HG02678 (cell line): ENCODE measurements at regions not wholly inside any gene's neighbourhood (a gene's known extent, or its start where the extent isn't known, plus 50 kb on each side); places are given as distances from the start of the nearest gene placed in this dataset.
"Not testable (repeated sequence)": the region's sequence is repeated elsewhere in the genome, so short reads cannot be mapped to it uniquely, and the experiment has no call there.

Experiments
- ATAC-seq: cut with Tn5 transposase; IDR thresholded peaks from one replicate; pipeline ENCODE4 v1.9.1; 2021; ENCODE audit warnings: mild to moderate bottlenecking, moderate library complexity; ENCODE audit not compliant: unreplicated experiment

DNA sequence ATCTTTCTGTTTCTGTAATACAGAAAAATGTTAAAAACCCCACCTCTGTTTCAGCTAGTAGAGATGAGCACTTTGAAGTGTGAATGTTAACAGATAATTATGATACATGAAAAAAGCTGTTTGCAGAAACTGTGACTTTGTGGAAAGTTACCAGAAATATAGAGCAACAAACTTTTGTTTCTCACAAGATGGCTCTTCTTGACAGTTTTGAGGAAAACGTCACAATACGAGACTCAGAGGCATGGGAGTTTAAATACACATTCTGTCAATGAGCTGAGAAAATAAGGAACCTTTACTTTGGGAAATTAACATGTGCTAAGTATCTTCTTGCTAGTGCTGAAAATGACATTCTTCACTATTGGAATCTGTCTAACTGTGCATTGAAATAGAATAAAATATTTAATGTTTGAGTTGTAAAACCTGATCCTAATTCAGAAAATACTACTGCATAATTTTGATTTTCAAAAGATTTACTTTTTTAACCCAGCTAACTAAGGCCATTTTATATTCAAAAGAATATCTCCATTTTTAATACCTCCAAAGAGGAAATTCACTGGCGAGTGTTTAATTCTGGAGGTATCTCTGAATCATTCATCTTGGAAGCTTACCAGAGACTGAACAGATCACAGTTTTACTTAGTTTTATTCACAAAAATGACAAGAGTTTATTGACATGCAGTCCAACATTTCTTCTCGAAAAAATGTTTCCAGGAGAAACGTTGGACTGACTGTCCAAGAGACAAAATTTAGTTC is 308.9 kb upstream of the LRFN5 start:
- ATAC-seq, result no peak

DNA sequence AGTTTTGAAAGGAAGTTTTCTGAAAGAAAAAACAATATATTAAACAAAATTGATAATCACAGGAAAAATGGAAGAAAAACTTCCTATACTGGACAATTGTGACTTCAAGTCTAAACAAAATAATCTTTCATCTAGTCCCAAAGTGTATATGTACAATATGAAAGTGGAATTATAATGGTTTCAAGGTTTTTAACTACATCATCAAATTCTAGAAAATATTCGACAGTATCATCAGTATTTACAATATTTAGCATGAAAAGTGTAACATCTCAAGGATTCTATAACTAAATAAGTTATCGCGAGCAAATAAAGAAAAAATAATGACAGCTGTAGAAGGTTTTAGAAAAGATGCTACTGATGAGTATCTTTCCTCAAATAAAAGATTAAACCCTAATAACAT is 310.9 kb upstream of the LRFN5 start:
- no peak for ATAC-seq

GRCh38 chr14:41289025-41289424 is 317.7 kb upstream of the LRFN5 start:
- ATAC-seq, result no peak

GRCh38 chr14:41285186-41285748 is 321.4 kb upstream of the LRFN5 start:
- no peak for ATAC-seq

GRCh38 chr14:41280745-41281144 is 325.9 kb upstream of the LRFN5 start:
- no peak for ATAC-seq

DNA sequence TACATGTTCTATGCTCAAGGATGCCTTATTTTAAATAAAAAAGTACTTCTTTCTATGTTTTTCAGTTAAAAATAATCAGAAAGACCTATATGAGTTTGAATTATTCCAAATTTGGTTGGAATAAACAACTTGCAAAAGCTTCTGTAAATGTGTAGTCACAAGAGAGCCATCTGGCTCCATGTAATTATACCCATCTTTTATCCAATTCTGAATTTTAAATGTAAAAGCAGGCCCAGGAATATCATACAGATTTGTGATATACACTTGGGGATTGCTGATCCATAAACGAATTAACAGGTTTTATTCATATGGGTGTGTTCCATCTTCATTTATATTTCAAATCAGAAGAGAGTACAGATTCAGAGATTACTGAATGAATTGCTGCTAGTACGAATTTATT is 329.2 kb upstream of the LRFN5 start:
- no peak for ATAC-seq

DNA sequence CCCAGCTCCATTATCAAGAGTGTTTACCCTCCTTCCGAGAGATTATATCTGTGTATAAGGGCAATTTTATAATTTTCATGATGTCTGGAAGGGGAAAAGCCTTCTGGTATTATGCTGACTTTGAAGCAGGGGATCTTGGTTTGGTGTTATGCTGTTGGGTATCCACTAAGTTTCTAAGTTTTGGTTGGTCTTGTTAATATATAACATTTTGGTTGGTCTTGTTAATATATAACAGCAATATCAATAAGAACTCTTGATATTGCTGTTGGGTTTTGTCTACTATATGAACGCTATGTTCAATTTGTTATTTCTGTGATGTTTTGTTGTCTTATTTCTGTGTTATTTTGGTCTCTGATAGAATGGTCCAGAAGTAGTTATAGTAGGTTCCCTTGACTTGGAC is 349.2 kb upstream of the LRFN5 start:
- ATAC-seq, result no peak

DNA sequence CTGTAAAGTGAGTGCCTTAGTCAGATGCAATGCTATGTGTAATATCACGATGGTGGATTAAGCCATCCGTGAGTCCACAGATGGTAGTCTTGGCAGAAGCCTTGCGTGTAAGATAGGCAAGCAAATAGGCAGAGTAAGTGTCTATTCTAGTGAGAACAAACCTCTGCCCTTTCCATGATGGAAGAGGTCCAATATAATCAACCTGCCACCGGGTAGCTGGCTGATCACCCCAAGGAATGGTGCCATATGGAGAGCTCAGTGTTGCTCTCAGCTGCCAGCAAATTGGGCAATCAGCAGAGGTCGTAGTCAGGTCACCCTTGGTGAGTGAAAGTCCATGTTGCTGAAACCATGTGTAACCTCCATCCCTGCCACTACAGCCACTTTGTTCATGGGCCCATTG is 371.2 kb upstream of the LRFN5 start:
- ATAC-seq, result no peak

DNA sequence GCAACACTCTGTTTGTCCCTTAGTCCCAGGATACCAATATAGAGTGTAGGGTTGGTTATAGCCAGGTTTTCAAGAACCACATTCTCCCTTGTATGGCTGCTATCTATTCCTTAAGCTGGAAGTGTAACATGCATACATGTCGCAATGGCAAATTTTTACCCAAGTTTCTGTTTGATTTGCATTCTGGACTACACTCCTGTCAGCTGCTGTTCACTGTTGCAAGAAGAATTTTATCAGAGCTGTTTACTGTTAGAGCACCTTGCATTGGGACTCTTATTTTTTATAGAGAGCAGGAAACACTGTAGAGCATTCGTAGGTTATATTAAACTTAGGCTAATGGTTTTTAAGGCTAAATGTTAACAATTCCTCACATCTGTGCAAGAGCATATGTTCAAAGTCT is 376.0 kb upstream of the LRFN5 start:
- no peak for ATAC-seq

DNA sequence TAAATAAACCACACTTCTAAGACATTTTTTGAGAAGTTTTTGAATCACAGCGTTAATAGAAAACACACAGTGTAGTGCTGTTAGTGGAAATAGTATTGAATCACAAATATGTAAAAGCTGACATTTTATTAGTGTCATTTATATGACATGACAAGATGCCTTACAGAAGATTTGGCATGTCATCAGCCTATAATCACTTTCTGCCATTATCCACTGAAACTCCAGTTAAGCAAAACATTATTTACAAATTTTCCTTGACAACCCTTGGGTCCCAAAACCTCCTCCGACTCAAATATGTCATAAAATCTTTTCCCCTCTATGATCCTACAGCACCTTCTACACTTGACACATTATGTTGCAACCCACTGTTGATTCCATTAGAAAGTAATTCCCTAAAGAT is 376.9 kb upstream of the LRFN5 start:
- no peak for ATAC-seq

GRCh38 chr14:41225433-41225832 is 381.2 kb upstream of the LRFN5 start:
- ATAC-seq, result no peak

DNA sequence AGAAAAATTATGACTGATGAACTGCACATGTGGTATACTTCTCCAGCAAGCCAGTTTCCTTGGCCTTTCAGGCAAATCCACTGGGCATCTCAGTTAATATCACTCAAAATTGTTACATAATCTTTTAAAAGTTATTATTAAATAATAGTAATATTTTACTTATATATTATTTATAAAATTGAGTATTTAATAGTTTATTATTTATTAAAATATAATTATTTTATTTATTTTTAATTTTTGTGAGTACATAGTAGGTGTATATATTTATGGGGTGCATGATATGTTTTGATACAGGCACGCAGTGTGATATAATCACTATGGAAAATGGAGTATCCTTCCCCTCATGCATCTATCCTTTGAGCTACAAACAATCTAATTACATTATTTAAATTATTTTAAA is 384.1 kb upstream of the LRFN5 start:
- ATAC-seq, result no peak

DNA sequence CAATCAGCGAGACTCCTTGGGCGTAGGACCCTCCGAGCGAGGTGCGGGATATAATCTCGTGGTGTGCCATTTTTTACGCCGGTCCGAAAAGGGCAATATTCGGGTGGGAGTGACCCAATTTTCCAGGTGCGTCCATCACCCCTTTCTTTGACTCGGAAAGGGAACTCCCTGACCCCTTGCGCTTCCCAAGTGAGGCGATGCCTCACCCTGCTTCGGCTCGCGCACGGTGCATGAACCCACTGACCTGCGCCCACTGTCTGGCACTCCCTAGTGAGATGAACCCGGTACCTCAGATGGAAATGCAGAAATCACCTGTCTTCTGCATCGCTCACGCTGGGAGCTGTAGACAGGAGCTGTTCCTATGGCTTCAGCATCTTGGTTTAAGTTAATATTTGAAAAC is 391.7 kb upstream of the LRFN5 start:
- not testable (repeated sequence) for ATAC-seq

GRCh38 chr14:41201696-41202095 is 405.0 kb upstream of the LRFN5 start:
- ATAC-seq, result no peak

- ATAC-seq, result no peak
These were observed 418.8 kb upstream of the LRFN5 start for GRCh38 chr14:41187868-41188267.

DNA sequence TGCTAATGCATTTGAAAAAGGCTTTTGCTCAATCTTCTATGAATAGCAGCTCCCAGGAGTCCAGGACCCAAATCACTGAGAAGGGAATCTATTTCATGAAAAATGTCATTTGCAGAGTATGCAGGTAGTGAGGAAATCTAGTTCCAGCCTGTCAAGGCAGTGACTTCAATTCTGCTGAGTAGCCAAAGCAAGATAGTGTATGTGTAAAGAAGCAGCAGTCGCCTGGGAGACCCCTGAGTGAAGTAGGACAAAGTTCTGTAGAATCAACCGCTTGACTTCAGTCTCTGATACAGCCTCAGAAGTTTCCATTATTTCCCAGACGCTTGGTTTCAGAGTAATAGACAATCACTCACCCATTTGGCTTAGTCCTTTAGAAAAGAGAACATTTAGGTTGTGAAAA is 435.6 kb upstream of the LRFN5 start:
- ATAC-seq, result no peak

DNA sequence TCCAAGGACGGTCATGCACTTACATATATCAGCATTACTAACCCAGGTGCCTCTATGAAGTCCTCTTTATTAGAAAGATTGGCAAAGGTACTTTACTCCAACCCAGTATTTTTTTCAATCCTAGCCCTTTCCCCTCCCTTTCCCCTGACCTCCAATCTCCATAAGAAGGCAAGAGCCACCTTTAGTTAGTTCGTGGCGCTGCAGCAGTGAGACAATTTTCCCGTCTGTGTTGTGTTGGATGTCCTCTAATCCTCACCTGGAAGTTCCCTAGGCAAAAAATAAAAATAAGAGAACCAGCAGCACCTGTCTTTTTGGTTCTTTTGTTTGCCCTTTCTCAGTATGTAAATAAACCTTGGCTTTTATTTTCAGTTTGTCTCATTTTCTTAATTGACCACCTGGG is 439.6 kb upstream of the LRFN5 start:
- ATAC-seq, result no peak

GRCh38 chr14:41154143-41154807 is 452.4 kb upstream of the LRFN5 start:
- no peak for ATAC-seq

DNA sequence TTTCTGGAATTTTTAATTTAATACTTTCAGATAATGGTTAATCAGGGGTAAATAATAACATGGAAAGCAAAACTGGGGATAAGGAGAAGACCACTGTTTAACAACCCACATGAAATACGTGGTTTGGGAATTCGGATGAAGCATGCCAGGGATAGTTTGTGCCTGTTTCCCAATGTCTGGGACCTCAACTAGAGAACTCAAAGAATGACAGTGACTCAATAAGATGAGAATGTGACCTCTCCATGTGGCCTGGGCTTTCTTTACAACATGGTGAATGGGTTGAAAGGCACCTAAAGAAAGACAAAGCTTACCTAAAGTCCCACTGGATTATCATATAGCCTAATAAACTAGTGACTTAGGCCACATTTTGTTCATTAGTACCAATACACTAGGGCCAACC is 460.3 kb upstream of the LRFN5 start:
- no peak for ATAC-seq

DNA sequence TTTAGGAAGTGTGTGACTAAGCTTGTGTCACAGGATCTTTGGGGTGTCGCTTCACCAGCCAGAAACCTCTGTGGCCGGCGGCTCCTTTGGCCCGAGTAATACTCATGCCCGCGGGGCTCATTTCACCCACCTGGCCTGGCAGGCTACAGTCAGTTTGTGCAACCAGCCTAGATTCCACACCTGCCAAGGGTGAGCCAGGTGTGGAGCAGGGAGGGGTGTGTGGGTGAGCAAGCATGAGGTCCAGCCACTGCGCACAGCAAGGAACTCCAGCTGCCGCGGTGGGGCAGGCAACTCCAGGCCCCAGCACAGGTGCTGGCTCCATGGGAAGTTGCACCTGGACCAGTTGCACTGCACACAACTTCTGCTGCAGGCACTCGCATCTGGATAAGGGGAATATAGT is 462.3 kb upstream of the LRFN5 start:
- no peak for ATAC-seq

DNA sequence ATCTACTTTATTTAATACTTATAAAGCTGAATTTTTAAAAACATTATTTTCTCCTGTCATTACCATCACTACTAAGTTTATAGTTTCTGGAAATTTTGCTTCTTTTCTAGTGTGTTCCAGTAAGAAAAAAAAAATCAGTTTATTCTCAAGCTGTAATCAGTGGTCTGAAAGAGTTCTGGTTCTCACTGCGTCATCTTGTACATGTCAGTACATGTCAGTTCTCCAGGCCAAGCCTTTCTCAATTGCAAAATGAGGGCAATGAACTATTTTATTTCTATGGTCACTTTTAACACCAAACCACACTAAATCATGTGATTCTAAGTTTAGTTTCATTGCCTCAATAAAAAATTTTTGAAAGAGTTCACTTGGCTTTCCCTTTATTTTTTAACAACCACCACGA is 468.9 kb upstream of the LRFN5 start:
- no peak for ATAC-seq

GRCh38 chr14:41130274-41130673 is 476.4 kb upstream of the LRFN5 start:
- ATAC-seq, result no peak
